ENCODE measurements at regions not wholly inside any gene's neighbourhood (a gene's known extent, or its start where the extent isn't known, plus 50 kb on each side); places are given as distances from the start of the nearest gene placed in this dataset.

- TF ChIP-seq CTCF (IDR thresholded peaks at IDR 0.05) (no peak), POLR2A (IDR thresholded peaks at IDR 0.05) (no peak)
These were observed 234.8 kb downstream of the SOX11 start for GRCh38 chr2:5926871-5927512.

All from esophagus squamous epithelium (tissue), 4 donors.